ENCODE measurements at regions not wholly inside any gene's neighbourhood (a gene's known extent, or its start where the extent isn't known, plus 50 kb on each side); places are given as distances from the start of the nearest gene placed in this dataset.
"Not testable (repeated sequence)": the region's sequence is repeated elsewhere in the genome, so short reads cannot be mapped to it uniquely, and the experiment has no call there.

DNA sequence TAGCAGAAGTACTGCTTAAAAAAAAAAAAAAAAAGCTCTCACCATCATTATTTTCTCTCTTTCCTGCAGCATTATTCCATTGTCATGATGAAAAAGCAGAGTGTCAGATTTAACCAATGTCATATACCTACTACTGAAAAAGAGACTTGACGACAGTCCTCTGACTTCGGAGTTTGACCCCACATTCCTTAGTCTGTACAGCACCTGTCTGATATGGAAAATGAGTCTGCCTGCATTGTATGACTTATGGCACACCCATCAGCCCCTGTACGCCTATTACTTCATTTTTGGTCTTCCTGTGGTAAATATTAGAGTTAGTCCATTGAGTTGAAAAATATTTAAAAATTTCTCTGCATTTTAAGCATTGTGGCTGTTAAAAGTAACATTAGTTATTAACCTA is 54.5 kb upstream of the NOX4 start:
- Histone ChIP-seq H3K4me1 (no peaks in the 10 kb centered on the region), H3K27ac (replicated peaks in 1 of 4) (no peak overlapping the region), H3K4me3 (no peak overlapping the region), H3K36me3 (no peaks in the 10 kb centered on the region), H3K27me3 (no peaks in the 10 kb centered on the region), H3K9me3 (no peaks in the 10 kb centered on the region)
- DNase-seq (ENCODE audit: extremely low spot score), result no peak
- intact Hi-C loops (cut with DNase I), result no loop called here
- WGBS, result 80% methylated on average over 3 of the region's 3 CpGs
- TF ChIP-seq EP300 (IDR thresholded peaks at IDR 0.05) (no peak), POLR2A (IDR thresholded peaks at IDR 0.05; ENCODE audit: low read depth) (no peak), POLR2AphosphoS5 (IDR thresholded peaks at IDR 0.05) (no peak), CTCF (IDR thresholded peaks at IDR 0.05) (no peak)

DNA sequence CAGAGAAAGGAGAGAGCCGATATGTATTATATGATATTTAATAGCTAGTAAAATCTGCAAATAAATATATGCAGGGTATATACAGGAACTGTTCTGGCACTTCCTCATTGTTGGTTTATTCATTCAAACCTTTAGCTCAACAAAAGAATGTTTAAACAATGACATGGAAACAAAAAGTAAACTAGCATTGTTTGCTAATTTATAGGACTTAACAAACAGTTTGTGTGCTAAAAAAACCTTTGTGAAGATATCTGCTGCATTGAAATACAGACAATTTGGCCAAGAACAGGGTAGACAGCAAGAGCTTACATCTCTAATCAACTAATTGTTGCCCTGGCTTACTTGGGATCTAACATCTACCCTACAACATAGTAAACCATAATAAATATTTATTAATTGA is 64.6 kb upstream of the NOX4 start:
- H3K36me3 ChIP-seq; intact Hi-C loops (cut with DNase I); H3K27me3 ChIP-seq; H3K9me3 ChIP-seq; DNase-seq (ENCODE audit: extremely low spot score); H3K4me3 ChIP-seq; H3K27ac ChIP-seq (replicated peaks in 1 of 4): not testable (repeated sequence)
- 100% methylated on average over 1 of the region's 1 CpG for WGBS
- H3K4me1 ChIP-seq, result peaks cover 0 to 11% (median 8%) of the 10 kb centered on the region in 4 donors

DNA sequence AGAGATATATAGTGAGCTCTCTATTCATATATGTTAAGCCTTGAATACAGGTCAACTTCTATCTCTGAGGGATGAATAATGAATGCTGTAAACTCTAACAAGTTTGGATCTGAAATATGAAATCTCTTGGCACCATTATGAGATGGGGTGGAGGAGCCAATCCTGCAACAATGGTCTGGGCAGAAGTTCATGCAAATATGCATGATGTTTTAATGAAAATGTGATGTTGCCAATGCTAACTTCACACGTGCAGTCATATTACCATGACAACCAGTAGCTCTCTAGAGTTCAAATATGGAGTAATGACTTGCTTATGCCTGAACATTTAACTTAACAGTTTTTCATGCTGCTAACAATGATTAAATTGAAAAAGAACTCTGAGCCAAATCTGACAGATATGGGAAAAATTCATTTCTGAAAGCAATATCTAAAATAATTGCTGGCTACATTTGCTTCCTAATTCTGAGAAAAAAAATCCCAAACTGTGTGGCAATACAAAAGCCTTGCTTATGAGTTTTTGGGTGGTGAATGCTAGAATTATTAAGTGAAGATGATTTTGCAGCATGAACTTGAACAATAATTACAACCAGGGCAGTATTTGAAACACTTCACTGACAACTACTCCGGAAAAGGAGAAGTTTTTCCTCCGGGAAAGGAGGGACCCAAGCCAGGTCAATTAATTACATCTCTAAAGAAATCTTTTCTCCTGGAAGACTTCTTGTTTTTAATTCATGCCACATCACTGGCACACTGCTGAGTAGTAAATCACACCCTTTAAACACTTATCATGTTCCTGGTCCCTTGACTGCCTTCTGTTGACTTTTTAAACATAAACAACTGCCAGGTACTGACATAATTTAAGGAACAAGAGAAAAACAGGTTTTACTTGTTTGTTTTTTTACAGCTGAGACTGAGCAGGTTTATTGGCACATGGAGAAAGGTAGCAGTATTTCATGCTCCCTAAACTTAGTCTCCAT is 65.8 kb upstream of the NOX4 start:
- H3K27me3 ChIP-seq; intact Hi-C loops (cut with DNase I); H3K36me3 ChIP-seq: not testable (repeated sequence)

GRCh38 chr11:89560598-89560997 is 69.4 kb upstream of the NOX4 start:
- H3K27ac ChIP-seq (replicated peaks in 1 of 4); H3K36me3 ChIP-seq; H3K4me3 ChIP-seq; H3K27me3 ChIP-seq; DNase-seq (ENCODE audit: extremely low spot score); intact Hi-C loops (cut with DNase I); H3K9me3 ChIP-seq: not testable (repeated sequence)
- H3K4me1 ChIP-seq, result peaks cover 0 to 11% (median 8%) of the 10 kb centered on the region in 4 donors
- 59% methylated on average over 3 of the region's 3 CpGs for WGBS

More for the DNA sequence above, 65.8 kb upstream of the NOX4 start:
- H3K4me3 ChIP-seq; DNase-seq (ENCODE audit: extremely low spot score); H3K9me3 ChIP-seq; H3K27ac ChIP-seq (replicated peaks in 1 of 4): not testable (repeated sequence)
- H3K4me1 ChIP-seq, result peaks cover 0 to 11% (median 8%) of the 10 kb centered on the region in 4 donors
- 27% methylated on average over 3 of the region's 3 CpGs for WGBS

- H3K4me3 ChIP-seq; H3K27ac ChIP-seq (replicated peaks in 1 of 4); intact Hi-C loops (cut with DNase I); H3K9me3 ChIP-seq; DNase-seq (ENCODE audit: extremely low spot score); H3K27me3 ChIP-seq; H3K4me1 ChIP-seq; H3K36me3 ChIP-seq: not testable (repeated sequence)
- 93% methylated on average over 2 of the region's 2 CpGs for WGBS
Observed at GRCh38 chr11:89562731-89563130, 71.6 kb upstream of the NOX4 start.

DNA sequence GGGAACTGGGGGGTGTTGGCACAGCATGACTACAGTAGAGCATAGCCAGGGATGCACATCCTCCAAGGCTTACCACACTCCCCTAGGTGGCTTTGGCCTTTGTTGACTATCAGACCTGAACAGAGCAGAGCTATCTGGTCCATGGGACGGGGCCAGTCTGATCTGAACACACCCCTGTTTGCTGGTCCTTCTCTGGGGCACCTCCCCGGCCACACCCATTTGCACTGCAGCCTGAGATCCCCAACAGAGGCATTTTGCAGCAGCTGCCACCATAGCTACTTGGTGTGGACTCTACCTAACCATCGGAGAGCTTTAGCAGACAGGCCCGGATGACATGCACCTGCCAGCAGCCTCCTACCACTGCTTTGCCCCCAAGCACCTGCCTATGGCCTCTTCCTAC is 75.8 kb upstream of the NOX4 start:
- H3K9me3 ChIP-seq, result no peaks in the 10 kb centered on the region
- TF ChIP-seq POLR2AphosphoS5 (IDR thresholded peaks at IDR 0.05) (no peak), EP300 (IDR thresholded peaks at IDR 0.05) (no peak), CTCF (IDR thresholded peaks at IDR 0.05) (no peak), POLR2A (IDR thresholded peaks at IDR 0.05; ENCODE audit: low read depth) (no peak)
- no peak overlapping the region for H3K4me3 ChIP-seq
- 93% methylated on average over 4 of the region's 4 CpGs for WGBS
- intact Hi-C loops (cut with DNase I), result no loop called here
- no peak for DNase-seq (ENCODE audit: extremely low spot score)
- no peak overlapping the region for H3K27ac ChIP-seq (replicated peaks in 1 of 4)
- no peaks in the 10 kb centered on the region for H3K27me3 ChIP-seq
- no peaks in the 10 kb centered on the region for H3K4me1 ChIP-seq
- H3K36me3 ChIP-seq, result no peaks in the 10 kb centered on the region

DNA sequence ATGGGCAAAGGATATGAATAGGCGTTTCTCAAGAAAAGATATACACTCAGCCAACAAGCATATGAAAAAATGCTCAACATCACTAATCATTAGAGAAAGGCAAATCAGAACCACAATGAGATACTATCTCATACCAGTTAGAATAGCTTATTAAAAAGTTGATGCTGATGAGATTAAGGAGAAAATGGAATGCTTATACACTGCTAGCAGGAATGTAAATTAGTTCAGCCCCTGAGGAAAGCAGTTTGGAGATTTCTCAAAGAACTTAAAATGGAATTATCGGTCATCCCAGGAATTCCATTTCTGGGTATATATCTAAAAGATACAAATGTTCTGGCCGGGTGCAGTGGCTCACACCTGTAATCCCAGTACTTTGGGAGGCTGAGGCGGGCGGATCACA is 78.2 kb upstream of the NOX4 start:
- intact Hi-C loops (cut with DNase I), result not testable (repeated sequence)
- 86% methylated on average over 5 of the region's 5 CpGs for WGBS

GRCh38 chr11:89571706-89572105 is 80.5 kb upstream of the NOX4 start:
- H3K36me3 ChIP-seq; DNase-seq (ENCODE audit: extremely low spot score); H3K4me1 ChIP-seq; intact Hi-C loops (cut with DNase I); H3K9me3 ChIP-seq; H3K4me3 ChIP-seq; H3K27ac ChIP-seq (replicated peaks in 1 of 4); H3K27me3 ChIP-seq: not testable (repeated sequence)
- WGBS, result 91% methylated on average over 2 of the region's 2 CpGs

More for the DNA sequence above, 78.2 kb upstream of the NOX4 start:
- H3K36me3 ChIP-seq; H3K9me3 ChIP-seq; H3K27ac ChIP-seq (replicated peaks in 1 of 4); H3K4me3 ChIP-seq; H3K27me3 ChIP-seq; DNase-seq (ENCODE audit: extremely low spot score); H3K4me1 ChIP-seq: not testable (repeated sequence)

- H3K27ac ChIP-seq (replicated peaks in 1 of 4); H3K27me3 ChIP-seq; H3K36me3 ChIP-seq; H3K9me3 ChIP-seq; H3K4me3 ChIP-seq; intact Hi-C loops (cut with DNase I); DNase-seq (ENCODE audit: extremely low spot score); H3K4me1 ChIP-seq: not testable (repeated sequence)
Observed at GRCh38 chr11:89575846-89576245, 84.7 kb upstream of the NOX4 start.

- DNase-seq (ENCODE audit: extremely low spot score); H3K4me3 ChIP-seq; H3K4me1 ChIP-seq; intact Hi-C loops (cut with DNase I); H3K36me3 ChIP-seq; H3K27ac ChIP-seq (replicated peaks in 1 of 4); H3K9me3 ChIP-seq; H3K27me3 ChIP-seq: not testable (repeated sequence)
- 64% methylated on average over 1 of the region's 1 CpG for WGBS
Observed at GRCh38 chr11:89577428-89577827, 86.3 kb upstream of the NOX4 start.

Measured in esophagus muscularis mucosa (tissue), 4 donors.